ENCODE measurements at regions not wholly inside any gene's neighbourhood (a gene's known extent, or its start where the extent isn't known, plus 50 kb on each side); places are given as distances from the start of the nearest gene placed in this dataset.

- no CpG with 5 or more reads among the region's 2 CpGs for WGBS, 2 donors (ENCODE audit: extremely low coverage in 2 of 2, insufficient read length in 2 of 2, insufficient replicate concordance in 1 of 2)
- H3K4me3 ChIP-seq (ENCODE audit: low read length in 2 of 2), result no peak overlapping the region
- H2BK5ac ChIP-seq (ENCODE audit: low read length), result no peak overlapping the region
- H2BK15ac ChIP-seq (ENCODE audit: low read length), result no peak overlapping the region
- no peaks in the 10 kb centered on the region for H3K9me3 ChIP-seq (replicated peaks in 1 of 2; ENCODE audit: control insufficient read depth in 2 of 2, insufficient read depth in 1 of 2, low read depth in 1 of 2, low read length in 2 of 2)
- H4K91ac ChIP-seq (ENCODE audit: low read depth, low read length, poor library complexity), result no peak overlapping the region
- H2BK120ac ChIP-seq (ENCODE audit: low read depth, low read length), result no peak overlapping the region
- no peak overlapping the region for H3K9ac ChIP-seq (ENCODE audit: low read depth, low read length, poor library complexity)
- H3K4me1 ChIP-seq (ENCODE audit: control insufficient read depth in 2 of 2, insufficient read depth in 1 of 2, low read depth in 1 of 2, low read length in 2 of 2), result peaks cover 6 to 17% of the 10 kb centered on the region in 2 donors
- H3K4me2 ChIP-seq (ENCODE audit: insufficient read depth, low read length, poor library complexity, severe bottlenecking), result no peak overlapping the region
- no peak overlapping the region for H2AFZ ChIP-seq (ENCODE audit: low read length)
- H3K27me3 ChIP-seq (ENCODE audit: control insufficient read depth in 3 of 3, insufficient read depth in 3 of 3, low read depth in 1 of 3, low read length in 3 of 3), result no peaks in the 10 kb centered on the region
- no peak overlapping the region for H3K18ac ChIP-seq (ENCODE audit: low read length)
- H3K4ac ChIP-seq (ENCODE audit: low read length), result no peak overlapping the region
- no peak overlapping the region for H2AK5ac ChIP-seq (ENCODE audit: low read depth, low read length)
- no peak overlapping the region for H3K23ac ChIP-seq (ENCODE audit: low read depth, low read length, poor library complexity)
- no peak overlapping the region for H2BK12ac ChIP-seq (ENCODE audit: low read length)
- H3K14ac ChIP-seq (ENCODE audit: low read length), result no peak overlapping the region
- no peaks in the 10 kb centered on the region for H3K79me1 ChIP-seq (ENCODE audit: low read depth, low read length)
- H4K8ac ChIP-seq (ENCODE audit: low read depth, low read length), result no peak overlapping the region
- H3K27ac ChIP-seq (replicated peaks; ENCODE audit: low read length), result no peak overlapping the region
- H3K36me3 ChIP-seq (replicated peaks in 1 of 2; ENCODE audit: control insufficient read depth in 2 of 2, insufficient read depth in 2 of 2, low read length in 2 of 2), result no peaks in the 10 kb centered on the region
- DNase-seq (ENCODE audit: low spot score), result no peak
Measured at GRCh38 chr7:91375378-91375777, 111.1 kb downstream of the FZD1 start.

GRCh38 chr7:91378131-91378530, 113.9 kb downstream of the FZD1 start:
- Histone ChIP-seq H3K79me1 (ENCODE audit: low read depth, low read length) (no peaks in the 10 kb centered on the region), H2BK5ac (ENCODE audit: low read length) (no peak overlapping the region), H3K18ac (ENCODE audit: low read length) (no peak overlapping the region), H3K14ac (ENCODE audit: low read length) (no peak overlapping the region), H4K8ac (ENCODE audit: low read depth, low read length) (no peak overlapping the region), H2AK5ac (ENCODE audit: low read depth, low read length) (no peak overlapping the region), H3K4me3 (ENCODE audit: low read length in 2 of 2) (no peak overlapping the region), H3K4me1 (ENCODE audit: control insufficient read depth in 2 of 2, insufficient read depth in 1 of 2, low read depth in 1 of 2, low read length in 2 of 2) (peaks cover 6 to 17% of the 10 kb centered on the region in 2 donors), H3K23ac (ENCODE audit: low read depth, low read length, poor library complexity) (no peak overlapping the region), H3K9me3 (replicated peaks in 1 of 2; ENCODE audit: control insufficient read depth in 2 of 2, insufficient read depth in 1 of 2, low read depth in 1 of 2, low read length in 2 of 2) (no peaks in the 10 kb centered on the region), H3K27ac (replicated peaks; ENCODE audit: low read length) (no peak overlapping the region), H3K4me2 (ENCODE audit: insufficient read depth, low read length, poor library complexity, severe bottlenecking) (no peak overlapping the region), H3K4ac (ENCODE audit: low read length) (no peak overlapping the region), H3K27me3 (ENCODE audit: control insufficient read depth in 3 of 3, insufficient read depth in 3 of 3, low read depth in 1 of 3, low read length in 3 of 3) (no peaks in the 10 kb centered on the region), H2AFZ (ENCODE audit: low read length) (no peak overlapping the region), H4K91ac (ENCODE audit: low read depth, low read length, poor library complexity) (no peak overlapping the region), H2BK12ac (ENCODE audit: low read length) (no peak overlapping the region), H3K9ac (ENCODE audit: low read depth, low read length, poor library complexity) (no peak overlapping the region), H2BK15ac (ENCODE audit: low read length) (no peak overlapping the region), H2BK120ac (ENCODE audit: low read depth, low read length) (no peak overlapping the region), H3K36me3 (replicated peaks in 1 of 2; ENCODE audit: control insufficient read depth in 2 of 2, insufficient read depth in 2 of 2, low read length in 2 of 2) (no peaks in the 10 kb centered on the region)
- no CpG with 5 or more reads among the region's 2 CpGs for WGBS, 2 donors (ENCODE audit: extremely low coverage in 2 of 2, insufficient read length in 2 of 2, insufficient replicate concordance in 1 of 2)
- no peak for DNase-seq (ENCODE audit: low spot score)

GRCh38 chr7:91379236-91379635, 115.0 kb downstream of the FZD1 start:
- Histone ChIP-seq H3K79me1 (ENCODE audit: low read depth, low read length) (no peaks in the 10 kb centered on the region), H3K9me3 (replicated peaks in 1 of 2; ENCODE audit: control insufficient read depth in 2 of 2, insufficient read depth in 1 of 2, low read depth in 1 of 2, low read length in 2 of 2) (no peaks in the 10 kb centered on the region), H3K4ac (ENCODE audit: low read length) (no peak overlapping the region), H3K18ac (ENCODE audit: low read length) (no peak overlapping the region), H3K36me3 (replicated peaks in 1 of 2; ENCODE audit: control insufficient read depth in 2 of 2, insufficient read depth in 2 of 2, low read length in 2 of 2) (no peaks in the 10 kb centered on the region), H2AFZ (ENCODE audit: low read length) (no peak overlapping the region), H2BK5ac (ENCODE audit: low read length) (no peak overlapping the region), H3K4me1 (ENCODE audit: control insufficient read depth in 2 of 2, insufficient read depth in 1 of 2, low read depth in 1 of 2, low read length in 2 of 2) (peaks cover 6 to 9% of the 10 kb centered on the region in 2 donors), H3K9ac (ENCODE audit: low read depth, low read length, poor library complexity) (no peak overlapping the region), H2BK12ac (ENCODE audit: low read length) (no peak overlapping the region), H3K4me2 (ENCODE audit: insufficient read depth, low read length, poor library complexity, severe bottlenecking) (no peak overlapping the region), H2BK15ac (ENCODE audit: low read length) (no peak overlapping the region), H3K27me3 (ENCODE audit: control insufficient read depth in 3 of 3, insufficient read depth in 3 of 3, low read depth in 1 of 3, low read length in 3 of 3) (no peaks in the 10 kb centered on the region), H4K8ac (ENCODE audit: low read depth, low read length) (no peak overlapping the region), H3K14ac (ENCODE audit: low read length) (no peak overlapping the region), H4K91ac (ENCODE audit: low read depth, low read length, poor library complexity) (no peak overlapping the region), H2BK120ac (ENCODE audit: low read depth, low read length) (no peak overlapping the region), H3K4me3 (ENCODE audit: low read length in 2 of 2) (no peak overlapping the region), H3K27ac (replicated peaks; ENCODE audit: low read length) (no peak overlapping the region), H2AK5ac (ENCODE audit: low read depth, low read length) (no peak overlapping the region), H3K23ac (ENCODE audit: low read depth, low read length, poor library complexity) (no peak overlapping the region)
- no CpG with 5 or more reads among the region's 2 CpGs for WGBS, 2 donors (ENCODE audit: extremely low coverage in 2 of 2, insufficient read length in 2 of 2, insufficient replicate concordance in 1 of 2)
- no peak for DNase-seq (ENCODE audit: low spot score)

- no peak overlapping the region for H3K9ac ChIP-seq (ENCODE audit: low read depth, low read length, poor library complexity)
- H3K4me2 ChIP-seq (ENCODE audit: insufficient read depth, low read length, poor library complexity, severe bottlenecking), result no peak overlapping the region
- no peak overlapping the region for H4K91ac ChIP-seq (ENCODE audit: low read depth, low read length, poor library complexity)
- H3K4me3 ChIP-seq (ENCODE audit: low read length in 2 of 2), result no peak overlapping the region
- no peak overlapping the region for H3K14ac ChIP-seq (ENCODE audit: low read length)
- H2AK5ac ChIP-seq (ENCODE audit: low read depth, low read length), result no peak overlapping the region
- no peak overlapping the region for H2BK12ac ChIP-seq (ENCODE audit: low read length)
- no peaks in the 10 kb centered on the region for H3K9me3 ChIP-seq (replicated peaks in 1 of 2; ENCODE audit: control insufficient read depth in 2 of 2, insufficient read depth in 1 of 2, low read depth in 1 of 2, low read length in 2 of 2)
- H2BK5ac ChIP-seq (ENCODE audit: low read length), result no peak overlapping the region
- H3K4ac ChIP-seq (ENCODE audit: low read length), result no peak overlapping the region
- no peaks in the 10 kb centered on the region for H3K36me3 ChIP-seq (replicated peaks in 1 of 2; ENCODE audit: control insufficient read depth in 2 of 2, insufficient read depth in 2 of 2, low read length in 2 of 2)
- H3K18ac ChIP-seq (ENCODE audit: low read length), result no peak overlapping the region
- DNase-seq (ENCODE audit: low spot score), result no peak
- H2BK15ac ChIP-seq (ENCODE audit: low read length), result no peak overlapping the region
- no peaks in the 10 kb centered on the region for H3K27me3 ChIP-seq (ENCODE audit: control insufficient read depth in 3 of 3, insufficient read depth in 3 of 3, low read depth in 1 of 3, low read length in 3 of 3)
- H3K4me1 ChIP-seq (ENCODE audit: control insufficient read depth in 2 of 2, insufficient read depth in 1 of 2, low read depth in 1 of 2, low read length in 2 of 2), result peaks cover 1 to 2% of the 10 kb centered on the region in 2 donors
- H2AFZ ChIP-seq (ENCODE audit: low read length), result no peak overlapping the region
- no peak overlapping the region for H3K27ac ChIP-seq (replicated peaks; ENCODE audit: low read length)
- H2BK120ac ChIP-seq (ENCODE audit: low read depth, low read length), result no peak overlapping the region
- H4K8ac ChIP-seq (ENCODE audit: low read depth, low read length), result no peak overlapping the region
- WGBS, 2 donors (ENCODE audit: extremely low coverage in 2 of 2, insufficient read length in 2 of 2, insufficient replicate concordance in 1 of 2), result no CpG with 5 or more reads among the region's 2 CpGs
- no peaks in the 10 kb centered on the region for H3K79me1 ChIP-seq (ENCODE audit: low read depth, low read length)
- H3K23ac ChIP-seq (ENCODE audit: low read depth, low read length, poor library complexity), result no peak overlapping the region
Measured at GRCh38 chr7:91379991-91380390, 115.8 kb downstream of the FZD1 start.
